Vagina (tissue), 2 donors: ENCODE measurements at regions not wholly inside any gene's neighbourhood (a gene's known extent, or its start where the extent isn't known, plus 50 kb on each side); places are given as distances from the start of the nearest gene placed in this dataset.

Source experiments
- DNase-seq, 2 donors: peaks; one replicate each; pipeline ENCODE4 v3.0.0-alpha.2; 2017; ENCODE audit errors: extremely low spot score in 2 of 2
- H3K27ac ChIP-seq: fragments of 200-600 bp; sonication (generic); one replicate; pipeline ENCODE4 v1.5.1; 2019
- H3K27me3 ChIP-seq: fragments of 200-600 bp; sonication (generic); one replicate; pipeline ENCODE4 v1.5.1; 2019
- H3K36me3 ChIP-seq, 2 donors: fragments of 200-600 bp; sonication (generic); one replicate each; pipeline ENCODE4 v1.5.1; 2017 to 2019
- H3K4me1 ChIP-seq: fragments of 200-600 bp; sonication (generic); one replicate; pipeline ENCODE4 v1.5.1; 2019
- H3K4me3 ChIP-seq, 2 donors: fragments of 200-600 bp; sonication (generic); 1 replicate in 1 of 2; 2 replicates in 1 of 2; pipeline ENCODE4 v1.5.1; 2016 to 2019
- H3K9me3 ChIP-seq: fragments of 200-600 bp; sonication (generic); one replicate; pipeline ENCODE4 v1.5.1; 2019
- POLR2A ChIP-seq, 2 donors: fragments of 450-650 bp; IDR thresholded peaks; one replicate each; pipeline ENCODE4 v1.6.1; 2017; ENCODE audit warnings: antibody characterized with exemption in 2 of 2, mild to moderate bottlenecking in 2 of 2, moderate library complexity in 2 of 2
- POLR2AphosphoS5 ChIP-seq, 2 donors: sonication (generic); formaldehyde crosslinking; IDR thresholded peaks; one replicate each; pipeline ENCODE4 v1.9.0; 2017; ENCODE audit warnings: antibody characterized with exemption in 2 of 2, mild to moderate bottlenecking in 2 of 2, low read depth in 1 of 2; ENCODE audit not compliant: insufficient read depth in 1 of 2
- intact Hi-C: fragments of 100-400 bp; cut with DNase I; formaldehyde crosslinking; loops from one replicate; pipeline ENCODE4 v1.15.1; 2023
- TF ChIP-seq, protein P1 (sequence below), 3 experiments: fragments of 450-650 bp in 2 of 3; fragments of 200-600 bp in 1 of 3; sonication (generic) in 1 of 3; IDR thresholded peaks; one replicate each; pipeline ENCODE4 v1.5.1; 2017 to 2019; ENCODE audit warnings: antibody characterized with exemption in 3 of 3, mild to moderate bottlenecking in 2 of 3, moderate library complexity in 2 of 3

DNA sequence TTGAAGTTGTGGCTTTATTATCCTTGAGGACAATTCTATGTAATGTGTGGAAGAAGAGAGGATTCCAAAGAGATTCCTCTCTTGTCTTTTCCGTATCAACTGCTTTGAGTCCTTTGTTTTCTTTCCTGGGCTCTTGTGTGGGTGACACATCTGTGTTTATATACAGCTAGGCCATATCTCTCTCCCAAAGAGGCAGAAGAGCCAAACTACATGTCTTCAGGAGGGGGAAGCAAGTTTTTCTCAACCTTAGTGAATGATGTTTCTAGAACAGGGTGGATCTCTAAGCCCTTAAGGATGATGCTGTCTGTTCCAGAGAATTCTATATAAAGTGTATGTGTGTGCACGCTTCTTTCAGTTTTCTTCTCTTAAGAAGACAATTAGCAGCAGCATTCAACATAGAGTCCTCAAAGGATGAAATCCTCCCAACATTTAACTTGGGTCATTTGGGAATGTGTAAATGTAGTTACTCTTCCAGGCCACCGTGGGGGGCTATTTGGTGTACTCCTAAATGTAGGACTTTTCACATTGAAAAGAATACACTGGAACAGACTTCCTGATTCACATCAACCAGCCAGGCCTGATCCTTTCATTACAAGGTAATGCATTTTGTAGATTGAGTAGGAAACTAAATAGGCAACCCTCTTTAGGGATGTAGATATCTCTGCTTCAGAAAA is 92.8 kb upstream of the EEF1E1 start:
- H3K27ac ChIP-seq, result no peak overlapping the region
- intact Hi-C loops, result no loop called here

DNA sequence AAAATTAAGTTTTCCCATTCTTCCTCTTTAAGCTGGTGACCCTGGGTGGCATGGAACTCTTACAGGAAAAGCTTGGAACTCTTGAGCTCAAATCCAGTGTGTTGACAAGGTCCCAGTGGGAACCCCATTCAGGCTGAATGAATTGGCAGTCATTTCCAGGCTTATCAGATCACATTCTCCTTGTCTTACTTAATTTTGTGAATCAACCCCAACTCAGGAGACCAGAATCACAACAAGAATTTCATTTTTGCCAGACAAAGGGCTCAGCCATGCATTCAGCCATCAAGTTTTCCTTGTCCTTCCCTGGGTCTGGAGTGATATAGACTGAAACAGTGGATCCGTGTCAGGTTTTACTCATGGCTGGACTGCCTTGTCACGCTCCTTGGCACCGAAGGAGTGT is 92.1 kb upstream of the EEF1E1 start:
- H3K27me3 ChIP-seq, result no peaks in the 10 kb centered on the region
- no peak for DNase-seq
- no peaks in the 10 kb centered on the region for H3K36me3 ChIP-seq
- intact Hi-C loops, result no loop called here
- H3K4me3 ChIP-seq, result no peak overlapping the region
- no peak for TF ChIP-seq POLR2AphosphoS5 (IDR thresholded peaks at IDR 0.05; ENCODE audit: insufficient read depth in 1 of 2, low read depth in 1 of 2)
- TF ChIP-seq, protein P1, sequence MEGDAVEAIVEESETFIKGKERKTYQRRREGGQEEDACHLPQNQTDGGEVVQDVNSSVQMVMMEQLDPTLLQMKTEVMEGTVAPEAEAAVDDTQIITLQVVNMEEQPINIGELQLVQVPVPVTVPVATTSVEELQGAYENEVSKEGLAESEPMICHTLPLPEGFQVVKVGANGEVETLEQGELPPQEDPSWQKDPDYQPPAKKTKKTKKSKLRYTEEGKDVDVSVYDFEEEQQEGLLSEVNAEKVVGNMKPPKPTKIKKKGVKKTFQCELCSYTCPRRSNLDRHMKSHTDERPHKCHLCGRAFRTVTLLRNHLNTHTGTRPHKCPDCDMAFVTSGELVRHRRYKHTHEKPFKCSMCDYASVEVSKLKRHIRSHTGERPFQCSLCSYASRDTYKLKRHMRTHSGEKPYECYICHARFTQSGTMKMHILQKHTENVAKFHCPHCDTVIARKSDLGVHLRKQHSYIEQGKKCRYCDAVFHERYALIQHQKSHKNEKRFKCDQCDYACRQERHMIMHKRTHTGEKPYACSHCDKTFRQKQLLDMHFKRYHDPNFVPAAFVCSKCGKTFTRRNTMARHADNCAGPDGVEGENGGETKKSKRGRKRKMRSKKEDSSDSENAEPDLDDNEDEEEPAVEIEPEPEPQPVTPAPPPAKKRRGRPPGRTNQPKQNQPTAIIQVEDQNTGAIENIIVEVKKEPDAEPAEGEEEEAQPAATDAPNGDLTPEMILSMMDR (IDR thresholded peaks at IDR 0.05), result no peak
- no peak for TF ChIP-seq POLR2A (IDR thresholded peaks at IDR 0.05)
- H3K4me1 ChIP-seq, result no peaks in the 10 kb centered on the region
- H3K9me3 ChIP-seq, result no peaks in the 10 kb centered on the region
- no peak overlapping the region for H3K27ac ChIP-seq

More for the DNA sequence above, 92.8 kb upstream of the EEF1E1 start:
- H3K4me1 ChIP-seq, result no peaks in the 10 kb centered on the region
- no peak for TF ChIP-seq POLR2AphosphoS5 (IDR thresholded peaks at IDR 0.05; ENCODE audit: insufficient read depth in 1 of 2, low read depth in 1 of 2)
- no peak for TF ChIP-seq POLR2A (IDR thresholded peaks at IDR 0.05)
- TF ChIP-seq, protein P1 (IDR thresholded peaks at IDR 0.05), result no peak
- H3K36me3 ChIP-seq, result no peaks in the 10 kb centered on the region
- no peaks in the 10 kb centered on the region for H3K27me3 ChIP-seq
- H3K4me3 ChIP-seq, result no peak overlapping the region
- H3K9me3 ChIP-seq, result no peaks in the 10 kb centered on the region
- no peak for DNase-seq

DNA sequence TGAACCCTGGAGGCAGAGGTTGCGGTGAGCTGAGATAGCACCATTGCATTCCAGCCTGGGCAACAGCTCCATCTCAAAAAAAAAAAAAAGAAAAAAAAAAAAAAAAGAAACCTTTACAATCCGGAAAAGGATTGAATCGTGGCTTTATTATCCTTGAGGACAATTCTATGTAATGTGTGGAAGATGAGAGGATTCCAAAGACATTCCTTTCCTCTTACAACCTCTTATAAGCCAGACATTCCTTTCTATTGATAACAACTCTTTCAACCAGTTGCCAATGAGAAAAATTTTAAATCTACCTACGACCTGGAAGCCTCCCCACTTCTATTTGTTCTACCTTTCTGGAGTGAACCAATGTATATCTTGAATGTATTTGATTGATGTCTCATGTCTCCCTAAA is 91.2 kb upstream of the EEF1E1 start:
- TF ChIP-seq POLR2AphosphoS5 (IDR thresholded peaks at IDR 0.05; ENCODE audit: insufficient read depth in 1 of 2, low read depth in 1 of 2) (no peak), POLR2A (IDR thresholded peaks at IDR 0.05) (no peak)

DNA sequence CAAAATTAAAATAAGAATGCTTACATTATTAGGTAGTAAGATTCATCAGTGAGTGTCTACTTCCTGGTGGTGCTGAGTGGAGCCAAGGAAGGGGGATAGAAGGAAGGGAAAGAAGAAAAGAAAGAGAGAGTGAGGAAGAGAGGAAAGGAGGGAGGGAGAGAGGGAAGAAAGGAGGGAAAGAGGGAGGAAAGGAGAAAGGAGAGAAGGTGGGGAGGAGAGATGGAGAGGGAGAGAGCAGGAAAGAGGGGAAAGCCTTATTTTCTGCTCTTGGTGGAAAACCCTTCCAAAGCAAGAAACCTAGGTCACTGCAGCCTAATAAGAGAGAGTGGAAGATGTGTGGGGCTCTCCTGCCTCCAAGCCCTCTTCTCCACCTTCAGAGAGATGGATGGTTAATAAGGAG is 90.2 kb upstream of the EEF1E1 start:
- intact Hi-C loops, result no loop called here
- no peaks in the 10 kb centered on the region for H3K9me3 ChIP-seq
- no peak overlapping the region for H3K27ac ChIP-seq
- no peaks in the 10 kb centered on the region for H3K36me3 ChIP-seq
- no peak overlapping the region for H3K4me3 ChIP-seq
- no peak for DNase-seq
- H3K4me1 ChIP-seq, result no peaks in the 10 kb centered on the region
- no peaks in the 10 kb centered on the region for H3K27me3 ChIP-seq
- TF ChIP-seq POLR2AphosphoS5 (IDR thresholded peaks at IDR 0.05; ENCODE audit: insufficient read depth in 1 of 2, low read depth in 1 of 2) (no peak), POLR2A (IDR thresholded peaks at IDR 0.05) (no peak)
- TF ChIP-seq, protein P1 (IDR thresholded peaks at IDR 0.05), result no peak

More for the DNA sequence above, 91.2 kb upstream of the EEF1E1 start:
- no peaks in the 10 kb centered on the region for H3K4me1 ChIP-seq
- H3K27me3 ChIP-seq, result no peaks in the 10 kb centered on the region
- H3K36me3 ChIP-seq, result no peaks in the 10 kb centered on the region
- no peak overlapping the region for H3K4me3 ChIP-seq
- H3K27ac ChIP-seq, result no peak overlapping the region
- DNase-seq, result no peak
- no peaks in the 10 kb centered on the region for H3K9me3 ChIP-seq
- intact Hi-C loops, result no loop called here

DNA sequence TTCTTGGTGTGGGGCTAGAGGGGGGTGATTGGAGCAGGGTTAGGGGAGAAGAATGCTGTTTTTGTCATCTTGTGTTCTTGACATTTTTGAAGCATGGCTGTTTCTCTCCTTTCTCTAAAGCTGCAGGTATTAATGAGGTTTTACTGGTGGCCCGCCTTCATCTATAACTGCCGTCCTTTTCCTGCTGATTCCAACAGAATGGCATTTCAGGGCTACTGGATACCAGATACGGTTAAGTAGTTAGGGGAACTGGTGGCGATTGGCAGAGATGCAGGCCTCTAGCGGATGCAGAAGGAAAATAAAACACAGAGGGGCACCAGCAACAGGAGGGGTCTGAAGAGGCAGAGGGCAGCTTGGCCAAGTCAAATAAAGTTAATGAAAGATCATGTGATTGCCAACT is 89.7 kb upstream of the EEF1E1 start:
- no peaks in the 10 kb centered on the region for H3K4me1 ChIP-seq
- H3K9me3 ChIP-seq, result no peaks in the 10 kb centered on the region
- H3K36me3 ChIP-seq, result no peaks in the 10 kb centered on the region
- intact Hi-C loops, result no loop called here
- H3K4me3 ChIP-seq, result no peak overlapping the region
- no peak for DNase-seq
- no peaks in the 10 kb centered on the region for H3K27me3 ChIP-seq
- TF ChIP-seq POLR2A (IDR thresholded peaks at IDR 0.05), result no peak
- H3K27ac ChIP-seq, result no peak overlapping the region

DNA sequence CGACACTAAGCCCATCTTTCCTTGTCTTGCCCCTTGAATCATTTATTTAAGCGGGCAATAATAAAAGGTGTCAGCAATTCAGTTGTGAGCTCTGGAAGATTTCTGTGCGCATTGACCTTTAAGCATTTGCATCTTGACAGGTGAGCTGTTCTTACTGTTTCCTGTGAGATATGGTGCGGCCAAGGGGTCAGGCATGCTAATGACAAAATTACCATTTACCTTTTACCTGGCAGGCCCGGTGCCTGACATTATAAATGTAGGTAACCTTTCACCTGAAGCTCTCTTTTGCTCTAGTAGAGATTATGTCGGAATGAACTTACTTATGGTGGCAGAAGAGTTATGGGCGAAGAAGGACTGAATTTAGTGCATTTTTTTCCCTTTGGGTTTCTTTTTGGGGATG is 89.3 kb upstream of the EEF1E1 start:
- no peak for TF ChIP-seq POLR2AphosphoS5 (IDR thresholded peaks at IDR 0.05; ENCODE audit: insufficient read depth in 1 of 2, low read depth in 1 of 2)
- no peak for TF ChIP-seq POLR2A (IDR thresholded peaks at IDR 0.05)
- TF ChIP-seq, protein P1 (IDR thresholded peaks at IDR 0.05), result no peak
- no peaks in the 10 kb centered on the region for H3K4me1 ChIP-seq
- H3K36me3 ChIP-seq, result no peaks in the 10 kb centered on the region
- intact Hi-C loops, result no loop called here
- no peak overlapping the region for H3K27ac ChIP-seq
- H3K4me3 ChIP-seq, result no peak overlapping the region
- DNase-seq, result no peak
- H3K9me3 ChIP-seq, result no peaks in the 10 kb centered on the region
- no peaks in the 10 kb centered on the region for H3K27me3 ChIP-seq
